Tibial nerve (tissue), 4 donors: ENCODE measurements at regions not wholly inside any gene's neighbourhood (a gene's known extent, or its start where the extent isn't known, plus 50 kb on each side); places are given as distances from the start of the nearest gene placed in this dataset.
"Not testable (repeated sequence)": the region's sequence is repeated elsewhere in the genome, so short reads cannot be mapped to it uniquely, and the experiment has no call there.

Source experiments
- CTCF ChIP-seq, 5 experiments: fragments of 200-600 bp in 3 of 5; fragments of 450-650 bp in 2 of 5; sonication (generic) in 3 of 5; IDR thresholded peaks; one replicate each; pipeline ENCODE4 v1.5.1; 2016 to 2019; ENCODE audit warnings: antibody characterized with exemption in 5 of 5, mild to moderate bottlenecking in 3 of 5, moderate library complexity in 2 of 5
- EP300 ChIP-seq, 2 donors: sonication (generic); formaldehyde crosslinking; IDR thresholded peaks; one replicate each; pipeline ENCODE4 v1.6.1; 2017; ENCODE audit warnings: antibody characterized with exemption in 2 of 2, mild to moderate bottlenecking in 1 of 2
- POLR2A ChIP-seq, 2 donors: fragments of 450-650 bp; IDR thresholded peaks; one replicate each; pipeline ENCODE4 v1.6.1; 2017; ENCODE audit warnings: antibody characterized with exemption in 2 of 2, mild to moderate bottlenecking in 2 of 2, moderate library complexity in 2 of 2

- TF ChIP-seq CTCF, POLR2A, EP300 (IDR thresholded peaks at IDR 0.05): not testable (repeated sequence)
These were observed 75.0 kb upstream of the WAC start for GRCh38 chr10:28457873-28458272.
